ENCODE measurements at regions not wholly inside any gene's neighbourhood (a gene's known extent, or its start where the extent isn't known, plus 50 kb on each side); places are given as distances from the start of the nearest gene placed in this dataset.
A peak's percentile ranks its signal among the peaks of the same experiment; 100 is the strongest.

DNA sequence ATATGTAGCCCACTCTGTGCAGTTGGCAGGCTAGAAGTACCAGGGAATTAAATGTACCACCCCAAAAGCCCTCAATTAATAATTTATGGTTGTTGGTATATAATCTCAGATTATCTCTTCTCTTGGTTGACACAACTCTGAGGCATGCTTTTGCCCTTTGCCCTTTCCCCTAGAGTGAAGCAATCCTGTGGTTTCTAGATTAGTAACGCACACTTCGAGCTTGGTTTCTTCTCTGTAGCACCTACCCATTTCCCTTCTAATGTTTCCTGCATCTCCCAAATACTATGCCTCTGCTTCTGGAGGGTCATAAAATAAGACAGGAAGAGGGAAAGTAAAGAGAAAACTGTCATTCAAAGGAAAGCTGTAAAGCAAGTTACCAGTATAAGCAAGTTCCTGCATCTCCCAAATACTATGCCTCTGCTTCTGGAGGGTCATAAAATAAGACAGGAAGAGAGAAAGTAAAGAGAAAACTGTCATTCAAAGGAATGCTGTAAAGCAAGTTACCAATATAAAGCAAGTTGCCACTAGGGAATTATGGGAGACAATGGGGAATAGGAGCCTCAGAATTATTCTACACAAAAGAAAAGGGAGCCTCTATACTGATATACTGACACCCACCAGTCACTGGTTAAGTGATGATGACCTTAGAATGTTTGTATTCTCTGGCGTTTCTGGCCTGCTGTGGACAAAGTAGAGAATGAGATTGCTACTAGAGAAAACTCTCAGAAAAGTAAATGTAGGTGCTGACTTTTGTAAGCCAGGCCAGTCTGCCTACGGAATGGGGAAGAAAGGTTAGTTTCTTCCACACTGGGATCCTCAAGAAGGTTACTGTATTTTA lies 862.6 kb upstream of the MAN1A1 start:
- DNase-seq = no peak

DNA sequence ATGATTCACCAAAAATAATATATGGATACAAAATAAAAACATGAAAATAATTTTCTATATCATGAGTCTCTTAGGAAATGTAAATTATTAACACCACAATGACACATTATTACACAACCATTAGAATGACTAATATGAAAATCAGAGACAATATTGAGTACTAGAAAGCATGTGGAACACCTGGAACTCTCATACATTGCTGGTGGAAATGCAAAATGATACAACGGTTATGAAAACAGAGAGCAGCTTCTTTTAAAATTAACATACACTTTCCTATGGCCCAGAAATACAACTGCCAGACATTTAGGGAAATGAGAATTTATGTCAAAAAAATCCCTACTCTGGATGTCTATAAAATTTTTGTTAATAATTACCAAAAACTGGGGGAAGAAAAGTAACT lies 853.3 kb upstream of the MAN1A1 start:
- no peak for DNase-seq

DNA sequence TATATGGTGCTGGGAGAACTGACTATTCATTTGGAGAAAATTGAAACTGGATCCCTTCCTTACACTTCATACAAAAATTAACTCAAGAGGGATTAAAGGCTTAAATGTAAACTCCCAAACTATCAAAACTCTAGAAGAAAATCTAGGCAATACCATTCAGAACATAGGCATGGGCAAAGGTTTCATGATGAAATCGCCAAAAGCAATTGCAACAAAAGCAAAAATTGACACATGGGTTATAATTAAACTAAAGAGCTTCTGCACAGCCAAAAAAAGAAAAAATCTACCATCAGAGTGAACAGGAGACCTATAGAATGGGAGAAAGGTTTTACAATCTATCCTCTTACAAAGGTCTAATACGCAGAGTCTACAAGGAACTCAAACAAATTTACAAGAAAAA lies 851.3 kb upstream of the MAN1A1 start:
- DNase-seq = no peak

DNA sequence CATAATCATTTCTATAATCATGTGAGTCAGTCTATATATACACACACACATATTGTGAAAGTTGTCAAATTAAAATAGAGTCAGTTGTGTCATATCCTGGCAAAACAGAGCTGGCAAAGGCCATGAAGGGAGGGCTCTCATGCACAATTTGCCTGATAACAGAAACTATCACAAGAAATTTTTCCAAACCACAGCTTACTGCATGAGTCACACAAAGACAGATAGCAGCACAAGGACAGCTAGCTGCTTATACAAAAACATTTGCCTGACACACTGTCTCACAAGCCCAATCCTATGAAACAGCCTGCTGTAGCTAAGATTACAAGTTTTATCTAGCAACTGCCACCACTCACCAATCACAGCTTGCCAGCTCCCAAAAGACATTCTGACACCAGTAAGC lies 848.5 kb upstream of the MAN1A1 start:
- no peak for DNase-seq

- no peak for DNase-seq
These were observed 836.5 kb upstream of the MAN1A1 start for GRCh38 chr6:120186080-120186479.

- no peak for DNase-seq
These were observed 823.7 kb upstream of the MAN1A1 start for GRCh38 chr6:120173250-120173649.

DNA sequence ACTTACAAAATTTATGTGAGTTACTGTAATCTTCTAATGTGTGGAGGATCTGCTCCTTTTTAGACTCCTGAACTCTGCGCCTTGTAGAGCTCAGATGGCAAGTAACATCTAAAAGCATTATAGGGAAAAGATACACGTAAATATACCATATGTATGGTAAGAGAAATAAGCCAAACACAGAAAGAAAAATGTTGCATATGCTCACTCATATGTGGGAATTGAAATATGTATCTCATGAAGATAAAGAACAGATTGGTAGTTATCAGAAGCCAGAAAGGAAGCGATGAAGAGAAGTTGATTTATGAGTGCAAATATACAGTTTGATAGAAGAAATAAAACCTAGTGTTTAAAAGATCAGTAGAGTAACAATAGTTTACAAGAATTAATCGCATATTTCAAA lies 815.0 kb upstream of the MAN1A1 start:
- DNase-seq = no peak

DNA sequence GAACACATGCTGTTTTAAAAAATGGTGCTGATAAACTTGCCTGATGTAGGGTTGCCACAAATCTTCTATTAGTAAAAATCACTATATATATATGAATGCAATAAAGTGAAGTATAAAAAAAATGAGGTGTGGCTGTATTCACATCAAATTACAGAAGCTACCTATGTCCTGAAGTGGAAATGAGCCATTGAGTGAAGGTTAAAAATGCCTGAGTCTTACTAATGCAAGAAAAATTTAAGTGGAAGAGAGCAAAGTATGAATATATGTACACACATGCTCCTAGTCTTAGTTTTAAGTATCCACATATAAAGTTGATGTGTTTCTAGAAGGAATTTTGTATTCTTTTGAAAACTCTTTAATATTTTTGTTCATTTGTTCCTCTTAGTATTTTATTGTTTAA lies 808.3 kb upstream of the MAN1A1 start:
- DNase-seq = no peak

GRCh38 chr6:120147071-120147871 lies 797.7 kb upstream of the MAN1A1 start:
- DNase-seq = no peak

- DNase-seq = no peak
These were observed 792.0 kb upstream of the MAN1A1 start for GRCh38 chr6:120141601-120142000.

DNA sequence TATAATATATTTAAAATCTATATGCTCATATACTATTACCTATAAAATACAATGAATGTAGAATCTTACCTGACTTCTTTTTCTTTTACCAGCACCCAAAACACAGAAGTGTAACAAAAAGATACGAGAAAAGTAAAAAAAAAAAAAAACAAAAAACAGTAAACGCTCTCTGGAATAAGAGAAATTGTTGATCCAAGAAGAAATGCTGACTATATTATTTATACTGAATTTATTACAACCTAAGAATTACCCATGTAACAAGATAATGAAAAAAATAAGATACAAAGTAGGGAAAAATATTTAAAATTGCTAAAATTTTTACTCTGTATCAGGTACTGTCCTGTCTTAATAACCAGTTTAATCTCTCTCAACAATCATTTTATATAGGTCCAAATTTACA lies 787.9 kb upstream of the MAN1A1 start:
- no peak for DNase-seq

DNA sequence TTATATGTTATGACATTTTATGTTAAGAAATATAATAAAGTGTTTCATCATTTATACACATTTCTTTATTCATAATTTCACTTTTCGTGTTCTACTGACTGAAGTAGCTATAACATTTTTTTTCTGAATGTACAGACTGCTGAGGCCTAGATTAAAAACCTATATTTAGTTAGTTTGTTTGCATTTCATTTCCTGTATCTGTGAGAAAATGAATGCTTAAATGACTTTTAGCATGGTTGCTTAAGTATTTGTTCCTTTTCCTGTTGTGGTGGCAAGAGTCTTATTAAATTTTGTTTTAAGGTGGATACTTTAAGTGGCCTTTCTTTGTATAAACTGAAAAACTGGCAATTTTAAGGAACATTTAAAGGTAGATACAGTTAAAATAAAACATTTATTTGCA lies 779.7 kb upstream of the MAN1A1 start:
- no peak for DNase-seq

DNA sequence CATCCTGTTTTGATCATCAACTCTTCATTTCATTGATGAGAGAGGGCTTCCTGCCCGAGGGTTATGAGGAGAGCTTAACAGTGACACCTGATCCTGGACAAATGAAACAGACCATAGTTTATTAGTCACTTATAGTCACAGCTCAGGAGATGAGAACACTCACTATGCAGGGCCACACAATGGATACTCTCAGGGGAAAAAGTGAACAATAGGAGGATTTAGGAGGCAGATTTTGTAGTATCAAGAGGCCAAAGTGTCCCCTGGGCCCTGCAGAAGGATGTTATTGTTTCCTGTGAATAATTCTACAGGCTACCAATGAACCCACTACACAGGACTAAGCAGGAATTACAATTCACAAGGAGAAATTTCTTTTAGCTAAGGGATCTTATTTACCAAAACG lies 772.8 kb upstream of the MAN1A1 start:
- DNase-seq = no peak

- no peak for DNase-seq
These were observed 766.8 kb upstream of the MAN1A1 start for GRCh38 chr6:120116343-120116742.

DNA sequence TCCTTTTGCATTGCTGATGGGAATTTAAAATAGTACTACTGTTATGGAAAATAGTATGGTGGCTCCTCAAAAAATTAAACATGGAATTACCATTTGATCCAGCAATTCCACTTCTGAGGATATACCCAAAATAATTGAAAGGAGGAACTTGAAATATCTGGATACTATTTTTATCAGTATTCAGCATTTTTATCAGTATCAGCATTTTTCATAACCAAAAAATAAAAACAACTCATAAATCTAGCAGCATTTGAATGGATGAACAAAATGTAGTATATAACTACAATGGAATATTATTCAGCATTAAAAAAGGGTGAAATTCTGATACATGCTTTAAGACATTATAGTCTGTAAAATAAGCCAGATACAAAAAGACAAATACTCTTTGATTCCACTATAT lies 763.4 kb upstream of the MAN1A1 start:
- no peak for DNase-seq

GRCh38 chr6:120111001-120111400 lies 761.4 kb upstream of the MAN1A1 start:
- no peak for DNase-seq

DNA sequence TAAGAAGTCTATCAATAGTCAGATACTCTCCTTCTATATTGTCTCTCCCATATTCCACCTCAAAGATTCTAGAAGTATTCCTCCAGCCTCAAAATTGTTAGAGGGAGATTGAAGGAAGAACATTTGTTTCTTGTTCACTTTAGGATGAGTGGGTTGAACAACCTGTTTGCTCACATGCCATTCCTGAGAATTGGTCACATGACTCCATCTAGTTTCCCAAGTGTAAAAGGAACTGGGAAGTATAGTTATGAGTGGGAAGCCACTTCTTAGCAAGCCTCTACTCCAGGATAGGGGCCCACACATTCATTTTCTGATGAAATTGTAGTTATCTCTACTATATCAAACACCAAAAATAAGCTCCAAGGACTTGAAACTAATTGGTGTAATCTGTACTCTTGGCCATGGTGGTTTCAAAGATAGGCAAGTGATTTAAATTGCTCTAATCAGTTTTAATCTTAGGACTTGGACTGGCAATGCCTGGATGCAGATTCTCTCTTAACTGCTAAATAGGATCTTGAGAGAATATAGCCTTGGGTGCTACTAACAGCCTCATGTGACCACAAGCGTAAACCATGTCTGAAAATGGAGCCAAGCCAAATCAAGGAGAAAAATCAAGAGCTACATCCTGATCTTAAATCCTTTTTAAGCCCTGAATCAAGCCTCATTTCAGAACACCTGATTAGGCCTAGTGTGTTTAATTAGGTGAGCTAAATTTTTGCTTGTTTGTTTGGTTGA lies 758.7 kb upstream of the MAN1A1 start:
- DNase-seq = no peak

- no peak for DNase-seq
These were observed 754.1 kb upstream of the MAN1A1 start for GRCh38 chr6:120103618-120104017.

DNA sequence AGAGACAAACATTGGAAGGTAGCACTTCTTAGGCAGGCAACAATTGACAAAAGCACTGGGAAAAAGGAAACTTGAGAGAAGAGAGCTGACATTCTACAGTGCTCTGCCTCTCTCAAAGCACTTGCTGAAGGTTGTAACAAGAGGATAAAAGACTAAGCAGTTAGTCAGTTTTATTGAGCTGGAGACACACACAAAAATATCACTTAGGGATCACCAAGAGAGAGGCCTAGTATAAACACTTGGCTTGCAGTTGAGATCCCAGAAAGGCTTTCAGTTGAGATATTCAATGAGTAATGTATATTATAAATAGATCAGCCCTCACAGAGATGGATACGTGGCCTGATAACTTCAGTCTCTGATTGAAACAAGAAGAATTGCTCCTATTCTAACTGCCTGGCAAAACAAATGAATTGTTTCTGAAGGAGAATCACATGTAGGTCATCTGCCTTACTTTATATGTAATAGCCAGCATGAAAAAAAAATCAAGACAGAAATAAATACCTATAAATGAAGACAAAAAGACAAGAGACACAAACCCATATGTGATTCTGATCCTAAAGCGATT lies 747.2 kb upstream of the MAN1A1 start:
- DNase-seq = no peak

DNA sequence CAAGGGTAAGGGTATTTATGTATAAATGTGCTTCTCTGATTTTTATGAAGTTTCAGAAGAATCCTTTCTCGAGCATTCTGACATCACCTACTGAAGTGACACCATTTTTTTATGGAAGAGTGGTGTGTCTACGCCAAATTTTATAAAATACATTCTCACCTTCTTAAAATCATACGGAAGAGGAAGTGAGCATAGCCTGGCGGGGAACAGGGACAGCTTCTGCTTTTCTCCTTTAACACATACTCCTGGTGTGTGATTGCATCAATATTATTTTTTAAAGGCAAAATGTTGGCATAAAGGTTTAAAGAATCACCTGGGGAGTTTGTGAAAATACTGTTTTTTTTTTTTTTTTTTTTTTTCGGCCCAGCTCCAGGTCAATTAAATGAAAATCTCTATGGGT lies 733.6 kb upstream of the MAN1A1 start:
- no peak for DNase-seq

GRCh38 chr6:120077489-120077888 lies 727.9 kb upstream of the MAN1A1 start:
- DNase-seq = no peak

DNA sequence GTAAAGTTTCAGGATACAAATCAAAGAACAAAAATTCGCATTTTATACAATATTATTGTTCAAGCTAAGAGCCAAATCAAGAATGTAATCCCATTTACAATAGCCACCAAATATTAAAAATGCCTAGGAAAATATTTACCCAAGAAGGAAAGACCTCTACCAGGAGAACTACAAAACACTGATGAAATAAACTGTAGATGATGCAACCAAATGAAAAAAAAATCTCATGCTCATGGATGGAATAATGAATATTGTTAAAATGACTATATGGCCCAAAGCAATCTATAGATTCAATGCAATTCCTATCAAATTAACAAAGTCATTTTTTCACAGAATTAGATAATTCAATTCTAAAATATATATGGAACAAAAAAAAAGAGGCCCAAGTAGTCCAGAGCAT lies 708.8 kb upstream of the MAN1A1 start:
- no peak for DNase-seq

- peak in 1 of 5 donors; percentile 17 for DNase-seq
These were observed 706.5 kb upstream of the MAN1A1 start for GRCh38 chr6:120056085-120056484.
